ENCODE measurements at regions not wholly inside any gene's neighbourhood (a gene's known extent, or its start where the extent isn't known, plus 50 kb on each side); places are given as distances from the start of the nearest gene placed in this dataset.

DNA sequence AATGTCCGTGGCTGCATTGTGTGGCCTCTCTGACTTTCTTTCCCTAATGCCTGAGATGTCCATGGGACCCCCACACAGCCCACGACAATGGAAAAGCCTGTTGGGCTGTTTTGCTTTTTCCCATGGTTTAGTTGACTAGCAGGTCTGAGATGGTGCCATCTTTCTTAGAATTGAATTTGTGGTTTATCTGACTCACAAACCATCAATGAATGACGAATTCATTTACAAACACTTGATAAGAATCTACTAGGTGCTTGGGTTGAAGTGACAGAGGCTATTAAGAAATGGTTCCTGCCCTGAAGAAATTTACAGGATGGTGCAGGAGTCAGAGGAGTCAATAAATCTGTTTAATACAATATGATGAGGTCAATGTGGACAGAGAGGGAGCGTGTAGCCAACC lies 75.4 kb downstream of the OTUD1 start:
- TF ChIP-seq POLR2A (IDR thresholded peaks at IDR 0.05), result no peak
- TF ChIP-seq, protein P1, sequence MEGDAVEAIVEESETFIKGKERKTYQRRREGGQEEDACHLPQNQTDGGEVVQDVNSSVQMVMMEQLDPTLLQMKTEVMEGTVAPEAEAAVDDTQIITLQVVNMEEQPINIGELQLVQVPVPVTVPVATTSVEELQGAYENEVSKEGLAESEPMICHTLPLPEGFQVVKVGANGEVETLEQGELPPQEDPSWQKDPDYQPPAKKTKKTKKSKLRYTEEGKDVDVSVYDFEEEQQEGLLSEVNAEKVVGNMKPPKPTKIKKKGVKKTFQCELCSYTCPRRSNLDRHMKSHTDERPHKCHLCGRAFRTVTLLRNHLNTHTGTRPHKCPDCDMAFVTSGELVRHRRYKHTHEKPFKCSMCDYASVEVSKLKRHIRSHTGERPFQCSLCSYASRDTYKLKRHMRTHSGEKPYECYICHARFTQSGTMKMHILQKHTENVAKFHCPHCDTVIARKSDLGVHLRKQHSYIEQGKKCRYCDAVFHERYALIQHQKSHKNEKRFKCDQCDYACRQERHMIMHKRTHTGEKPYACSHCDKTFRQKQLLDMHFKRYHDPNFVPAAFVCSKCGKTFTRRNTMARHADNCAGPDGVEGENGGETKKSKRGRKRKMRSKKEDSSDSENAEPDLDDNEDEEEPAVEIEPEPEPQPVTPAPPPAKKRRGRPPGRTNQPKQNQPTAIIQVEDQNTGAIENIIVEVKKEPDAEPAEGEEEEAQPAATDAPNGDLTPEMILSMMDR (IDR thresholded peaks at IDR 0.05), result no peak
- TF ChIP-seq POLR2AphosphoS5 (IDR thresholded peaks at IDR 0.05), result no peak
- TF ChIP-seq EP300 (IDR thresholded peaks at IDR 0.05), result no peak
